Hematopoietic multipotent progenitor cell treated with erythropoietin and hydrocortisone succinate and interleukin-3 and kit ligand, for 8 days (in vitro differentiated cells): ENCODE measurements at regions not wholly inside any gene's neighbourhood (a gene's known extent, or its start where the extent isn't known, plus 50 kb on each side); places are given as distances from the start of the nearest gene placed in this dataset.
"Not testable (repeated sequence)": the region's sequence is repeated elsewhere in the genome, so short reads cannot be mapped to it uniquely, and the experiment has no call there.

Experiments used
- DNase-seq: peaks from one replicate; pipeline ENCODE4 v3.0.0-alpha.2; 2015

GRCh38 chr14:45972416-45972815 lies 679.2 kb downstream of the RPL10L start:
- DNase-seq, result no peak

- no peak for DNase-seq
Measured at GRCh38 chr14:45970621-45971020, 681.0 kb downstream of the RPL10L start.

- no peak for DNase-seq
Measured at GRCh38 chr14:45968037-45968436, 683.5 kb downstream of the RPL10L start.

- DNase-seq, result no peak
Measured at GRCh38 chr14:45949479-45949878, 696.5 kb upstream of the MIS18BP1 start.

- DNase-seq, result no peak
Measured at GRCh38 chr14:45947830-45948229, 694.8 kb upstream of the MIS18BP1 start.

GRCh38 chr14:45946251-45946650 lies 693.2 kb upstream of the MIS18BP1 start:
- no peak for DNase-seq

- DNase-seq, result no peak
Measured at GRCh38 chr14:45940318-45940717, 687.3 kb upstream of the MIS18BP1 start.

GRCh38 chr14:45939572-45939971 lies 686.6 kb upstream of the MIS18BP1 start:
- no peak for DNase-seq

- DNase-seq, result not testable (repeated sequence)
Measured at GRCh38 chr14:45919995-45920394, 667.0 kb upstream of the MIS18BP1 start.

GRCh38 chr14:45916340-45916953 lies 663.4 kb upstream of the MIS18BP1 start:
- no peak for DNase-seq

- DNase-seq, result no peak
Measured at GRCh38 chr14:45907782-45908181, 654.8 kb upstream of the MIS18BP1 start.

- no peak for DNase-seq
Measured at GRCh38 chr14:45906257-45906656, 653.3 kb upstream of the MIS18BP1 start.

- DNase-seq, result no peak
Measured at GRCh38 chr14:45905672-45906071, 652.7 kb upstream of the MIS18BP1 start.

- no peak for DNase-seq
Measured at GRCh38 chr14:45904314-45904713, 651.3 kb upstream of the MIS18BP1 start.

- DNase-seq, result no peak
Measured at GRCh38 chr14:45902241-45902640, 649.2 kb upstream of the MIS18BP1 start.

GRCh38 chr14:45897439-45897838 lies 644.4 kb upstream of the MIS18BP1 start:
- DNase-seq, result no peak

- no peak for DNase-seq
Measured at GRCh38 chr14:45893127-45893526, 640.1 kb upstream of the MIS18BP1 start.

GRCh38 chr14:45891417-45892080 lies 638.5 kb upstream of the MIS18BP1 start:
- no peak for DNase-seq

GRCh38 chr14:45888766-45889285 lies 635.8 kb upstream of the MIS18BP1 start:
- DNase-seq, result not testable (repeated sequence)

- DNase-seq, result no peak
Measured at GRCh38 chr14:45877981-45878380, 625.0 kb upstream of the MIS18BP1 start.

- no peak for DNase-seq
Measured at GRCh38 chr14:45868863-45869262, 615.9 kb upstream of the MIS18BP1 start.

GRCh38 chr14:45868377-45868776 lies 615.4 kb upstream of the MIS18BP1 start:
- DNase-seq, result no peak

GRCh38 chr14:45867046-45867894 lies 614.3 kb upstream of the MIS18BP1 start:
- no peak for DNase-seq

GRCh38 chr14:45838597-45838996 lies 585.6 kb upstream of the MIS18BP1 start:
- DNase-seq, result no peak
